GM21825 (cell line): ENCODE measurements at regions not wholly inside any gene's neighbourhood (a gene's known extent, or its start where the extent isn't known, plus 50 kb on each side); places are given as distances from the start of the nearest gene placed in this dataset.

ENCODE experiments used
- ATAC-seq: cut with Tn5 transposase; IDR thresholded peaks from one replicate; pipeline ENCODE4 v1.9.1; 2021; ENCODE audit warnings: mild to moderate bottlenecking, moderate library complexity; ENCODE audit not compliant: unreplicated experiment

- no peak for ATAC-seq
Measured at GRCh38 chr21:15359251-15359650, 294.5 kb upstream of the NRIP1 start.

- no peak for ATAC-seq
Measured at GRCh38 chr21:15362458-15362857, 297.7 kb upstream of the NRIP1 start.

GRCh38 chr21:15363921-15364320 lies 299.1 kb upstream of the NRIP1 start:
- no peak for ATAC-seq

GRCh38 chr21:15365751-15366392 lies 301.1 kb upstream of the NRIP1 start:
- ATAC-seq: no peak

GRCh38 chr21:15366555-15366954 lies 301.8 kb upstream of the NRIP1 start:
- no peak for ATAC-seq

GRCh38 chr21:15367061-15367626 lies 302.3 kb upstream of the NRIP1 start:
- no peak for ATAC-seq

GRCh38 chr21:15370462-15370975 lies 305.7 kb upstream of the NRIP1 start:
- no peak for ATAC-seq

- no peak for ATAC-seq
Measured at GRCh38 chr21:15373941-15374340, 309.1 kb upstream of the NRIP1 start.

- no peak for ATAC-seq
Measured at GRCh38 chr21:15379776-15380175, 315.0 kb upstream of the NRIP1 start.

GRCh38 chr21:15383588-15383987 lies 318.8 kb upstream of the NRIP1 start:
- no peak for ATAC-seq

GRCh38 chr21:15390049-15390448 lies 325.2 kb upstream of the NRIP1 start:
- no peak for ATAC-seq

GRCh38 chr21:15397258-15397657 lies 332.5 kb upstream of the NRIP1 start:
- ATAC-seq: no peak

GRCh38 chr21:15400905-15401304 lies 328.9 kb upstream of the USP25 start:
- ATAC-seq: no peak

GRCh38 chr21:15401331-15401730 lies 328.5 kb upstream of the USP25 start:
- ATAC-seq: no peak

- no peak for ATAC-seq
Measured at GRCh38 chr21:15405214-15405613, 324.6 kb upstream of the USP25 start.

GRCh38 chr21:15406791-15407190 lies 323.0 kb upstream of the USP25 start:
- ATAC-seq: no peak

- ATAC-seq: no peak
Measured at GRCh38 chr21:15407585-15407984, 322.2 kb upstream of the USP25 start.

- peak; percentile 80 for ATAC-seq
Measured at GRCh38 chr21:15408089-15408488, 321.7 kb upstream of the USP25 start.

GRCh38 chr21:15409031-15409430 lies 320.8 kb upstream of the USP25 start:
- ATAC-seq: no peak

GRCh38 chr21:15410853-15411252 lies 318.9 kb upstream of the USP25 start:
- no peak for ATAC-seq

- ATAC-seq: no peak
Measured at GRCh38 chr21:15414057-15414456, 315.7 kb upstream of the USP25 start.

GRCh38 chr21:15415541-15416261 lies 314.1 kb upstream of the USP25 start:
- no peak for ATAC-seq
